NCI-H2196 (cell line): ENCODE measurements at regions not wholly inside any gene's neighbourhood (a gene's known extent, or its start where the extent isn't known, plus 50 kb on each side); places are given as distances from the start of the nearest gene placed in this dataset.
"Not testable (repeated sequence)": the region's sequence is repeated elsewhere in the genome, so short reads cannot be mapped to it uniquely, and the experiment has no call there.

Experiments
- DNase-seq: peaks from one replicate; lab custom pipeline; 2025; ENCODE audit not compliant: unreplicated experiment; lab: John Stamatoyannopoulos, UW

DNA sequence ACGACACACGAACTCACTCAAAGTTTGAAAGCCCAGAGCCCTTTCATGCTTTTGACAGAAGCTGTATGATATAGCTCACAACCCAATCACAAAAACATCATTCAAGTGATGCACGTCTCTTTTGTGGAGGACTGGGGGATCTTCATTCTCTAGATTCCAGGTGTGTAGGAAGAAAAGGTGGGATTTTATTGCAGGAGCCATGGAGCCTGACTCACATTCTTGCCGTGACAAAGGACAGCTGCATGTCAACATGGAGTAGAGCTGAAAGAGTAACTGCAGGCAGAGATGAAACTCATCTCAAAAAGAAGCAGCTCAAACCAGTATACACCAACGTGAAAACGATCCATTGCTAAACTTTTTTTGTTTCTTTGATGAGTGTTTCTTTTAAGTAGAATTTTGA, 50.9 kb upstream of the PDE1A start:
- no peak for DNase-seq

DNA sequence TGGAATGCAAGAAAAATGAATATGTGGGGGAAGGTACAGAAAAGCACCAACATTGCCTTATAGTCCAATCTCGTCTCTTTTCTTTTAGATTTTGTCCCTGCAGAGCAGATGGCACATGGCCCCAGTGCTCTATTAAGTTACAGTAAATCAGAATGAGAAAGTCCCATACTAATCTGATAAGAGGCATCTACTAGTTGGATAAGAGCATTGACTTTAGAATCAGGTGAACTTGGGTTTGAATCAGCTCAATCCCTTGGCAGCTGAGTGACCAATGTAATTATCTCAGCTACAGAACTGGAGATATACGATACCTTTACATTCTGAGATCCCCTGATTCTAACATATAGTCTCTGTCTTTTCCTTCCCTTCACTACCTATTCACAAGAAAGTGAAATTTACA, 54.8 kb upstream of the PDE1A start:
- no peak for DNase-seq

DNA sequence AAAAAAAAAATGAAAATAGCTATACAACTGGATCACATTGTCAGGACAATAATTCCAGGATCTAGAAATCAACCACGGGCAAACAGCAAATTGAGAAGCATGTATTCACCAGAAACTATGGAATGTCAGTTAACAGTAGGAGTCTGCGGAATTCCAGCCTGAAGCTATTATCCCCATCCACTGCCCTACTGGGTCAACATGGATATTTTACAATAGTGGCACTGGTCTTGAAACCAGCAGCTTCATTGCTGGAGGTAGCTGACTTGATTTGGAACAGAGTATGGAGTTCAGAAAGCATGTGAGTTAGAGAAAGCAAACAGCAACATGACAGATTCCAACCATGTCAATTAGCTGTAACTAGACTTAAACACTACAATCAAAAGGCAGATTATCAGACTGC, 55.7 kb upstream of the PDE1A start:
- no peak for DNase-seq

DNA sequence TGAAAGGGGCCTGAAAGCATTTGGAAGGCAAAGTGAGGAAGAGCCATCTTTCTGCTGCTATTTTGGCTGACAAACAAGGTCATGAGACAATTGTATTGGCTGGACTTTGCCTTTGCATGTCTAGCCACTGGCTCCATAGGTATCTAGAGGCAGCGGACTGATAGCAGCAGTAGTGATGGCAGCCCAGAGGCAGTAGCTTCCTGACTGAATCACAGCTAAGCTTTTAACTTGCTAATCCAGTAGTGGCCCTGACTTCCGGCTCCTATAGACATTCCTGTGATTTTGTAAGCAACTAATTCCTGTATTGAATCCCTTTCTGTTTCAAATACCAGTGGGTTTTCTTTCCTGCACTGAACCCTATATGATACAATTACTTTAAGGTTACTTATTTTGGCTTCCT, 69.8 kb upstream of the PDE1A start:
- DNase-seq: no peak

DNA sequence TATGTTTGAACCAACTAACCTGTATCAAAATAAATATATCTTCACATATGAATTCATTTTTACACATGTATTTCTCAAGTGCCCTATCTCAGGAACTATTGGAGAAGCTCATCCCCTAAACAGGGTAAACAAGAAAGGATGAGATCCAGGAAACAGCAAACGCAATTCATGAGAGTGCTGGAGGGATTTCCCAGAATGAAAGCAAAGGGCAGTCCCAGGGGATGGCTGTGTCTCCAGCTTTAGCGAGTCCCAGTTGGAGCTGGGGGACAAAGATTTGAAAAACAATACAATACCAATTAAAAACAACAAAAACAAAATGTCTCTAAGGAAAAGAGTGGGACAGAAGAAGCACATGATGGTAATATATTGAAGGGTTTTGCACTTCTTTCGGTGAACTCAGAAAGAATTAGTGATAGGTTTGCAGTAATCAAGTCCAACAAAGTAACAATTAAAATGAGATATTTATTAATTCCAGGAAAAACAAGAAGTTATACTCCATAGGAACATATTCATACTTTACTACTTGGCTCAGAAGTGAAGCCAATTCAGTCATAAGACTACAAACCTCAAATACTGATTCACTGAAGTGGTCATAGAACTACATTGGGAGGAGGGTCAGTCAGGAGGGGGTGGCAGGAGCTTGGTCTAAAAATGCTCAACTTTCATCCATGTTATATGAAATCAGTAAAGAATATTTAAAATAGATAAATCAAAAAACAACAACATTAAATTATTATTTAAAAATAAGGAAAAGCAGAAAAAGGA, 73.1 kb upstream of the PDE1A start:
- DNase-seq: no peak

DNA sequence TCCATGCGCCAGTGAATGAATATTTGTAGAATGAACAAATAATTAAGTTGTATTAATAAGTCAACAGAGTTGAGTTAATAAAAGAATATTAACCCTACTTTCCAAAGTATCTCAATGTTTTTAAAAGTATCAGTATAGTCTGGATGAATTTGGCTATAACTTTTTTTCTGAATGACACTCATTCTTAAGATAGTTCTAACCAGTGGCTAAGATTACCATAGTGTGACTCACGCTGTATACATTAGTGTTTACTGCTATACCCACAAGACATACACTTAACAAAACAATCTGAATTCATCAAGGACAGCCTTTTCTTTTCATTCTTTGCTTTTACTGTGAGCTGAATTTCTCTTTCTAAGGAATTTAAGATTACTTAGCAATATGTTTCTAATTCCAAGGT, 77.0 kb upstream of the PDE1A start:
- no peak for DNase-seq

DNA sequence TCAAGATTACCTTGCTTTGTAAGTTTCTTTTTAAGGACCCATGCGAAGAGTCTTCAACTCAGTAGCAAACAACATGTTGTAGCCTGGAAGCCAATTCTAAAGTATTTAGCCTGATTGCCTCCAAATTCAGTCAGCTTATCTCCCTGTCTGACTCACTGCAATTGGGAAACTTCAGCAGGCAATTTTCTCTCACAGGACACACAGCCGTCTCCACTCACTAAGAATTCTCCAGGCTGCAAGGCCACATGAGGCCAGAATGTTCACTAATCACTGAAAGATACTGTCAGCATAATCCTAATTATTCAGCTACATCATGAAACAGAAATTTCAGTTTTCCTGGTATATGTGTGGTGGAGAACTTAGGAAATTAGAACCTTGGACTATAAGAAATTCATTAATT, 78.1 kb upstream of the PDE1A start:
- no peak for DNase-seq

DNA sequence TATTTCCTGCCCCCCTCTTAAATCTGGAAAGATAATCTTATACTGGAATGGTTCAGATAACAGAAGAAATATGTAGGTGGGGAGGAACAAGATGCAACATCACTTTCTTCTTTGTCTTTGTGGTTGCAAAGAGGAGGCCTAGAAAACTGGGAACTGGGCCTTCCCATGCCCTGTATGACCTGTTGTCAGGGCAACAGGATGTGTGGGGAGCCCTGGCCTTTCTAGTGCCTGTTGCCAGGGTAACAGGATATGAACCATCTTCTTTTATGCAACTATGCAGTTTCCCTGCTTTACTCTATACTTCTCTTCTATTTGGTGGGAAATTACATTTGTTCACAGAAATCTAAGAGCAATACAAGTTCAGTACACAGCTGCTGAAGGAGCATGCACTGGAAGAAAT, 79.8 kb upstream of the PDE1A start:
- peak; percentile 52 for DNase-seq

DNA sequence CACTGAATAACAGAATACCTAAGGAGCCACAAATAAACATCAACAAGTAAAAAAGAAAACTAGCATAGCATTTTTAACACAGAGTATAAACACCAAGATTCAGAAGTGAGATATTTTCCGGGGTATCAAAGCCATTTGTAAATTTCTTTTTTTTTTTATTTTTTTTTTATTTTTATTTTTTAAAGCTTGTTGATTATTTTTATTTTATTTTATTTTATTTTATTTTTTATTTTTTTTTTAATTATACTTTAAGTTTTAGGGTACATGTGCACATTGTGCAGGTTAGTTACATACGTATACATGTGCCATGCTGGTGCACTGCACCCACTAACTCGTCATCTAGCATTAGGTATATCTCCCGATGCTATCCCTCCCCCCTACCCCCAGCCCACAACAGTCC, 81.7 kb upstream of the PDE1A start:
- not testable (repeated sequence) for DNase-seq

DNA sequence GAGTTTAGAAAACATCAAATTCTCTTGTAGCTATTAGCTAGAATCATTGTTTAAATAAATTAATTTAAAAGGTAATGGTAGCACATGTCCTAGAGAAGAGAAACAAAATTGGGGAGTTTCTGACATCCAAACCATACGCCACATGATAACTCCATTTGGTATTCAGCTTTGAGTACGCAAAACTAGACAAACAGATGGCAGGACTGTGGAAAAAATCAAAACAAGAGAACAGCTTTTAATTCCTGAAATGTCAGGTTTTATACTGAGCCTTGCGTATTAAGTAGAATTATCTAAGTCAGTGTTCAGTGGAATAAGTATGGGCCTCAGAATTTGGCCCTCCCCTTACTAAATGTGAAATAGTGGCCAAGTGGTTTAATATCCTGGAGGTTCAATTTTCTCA, 82.4 kb upstream of the PDE1A start:
- DNase-seq: no peak

DNA sequence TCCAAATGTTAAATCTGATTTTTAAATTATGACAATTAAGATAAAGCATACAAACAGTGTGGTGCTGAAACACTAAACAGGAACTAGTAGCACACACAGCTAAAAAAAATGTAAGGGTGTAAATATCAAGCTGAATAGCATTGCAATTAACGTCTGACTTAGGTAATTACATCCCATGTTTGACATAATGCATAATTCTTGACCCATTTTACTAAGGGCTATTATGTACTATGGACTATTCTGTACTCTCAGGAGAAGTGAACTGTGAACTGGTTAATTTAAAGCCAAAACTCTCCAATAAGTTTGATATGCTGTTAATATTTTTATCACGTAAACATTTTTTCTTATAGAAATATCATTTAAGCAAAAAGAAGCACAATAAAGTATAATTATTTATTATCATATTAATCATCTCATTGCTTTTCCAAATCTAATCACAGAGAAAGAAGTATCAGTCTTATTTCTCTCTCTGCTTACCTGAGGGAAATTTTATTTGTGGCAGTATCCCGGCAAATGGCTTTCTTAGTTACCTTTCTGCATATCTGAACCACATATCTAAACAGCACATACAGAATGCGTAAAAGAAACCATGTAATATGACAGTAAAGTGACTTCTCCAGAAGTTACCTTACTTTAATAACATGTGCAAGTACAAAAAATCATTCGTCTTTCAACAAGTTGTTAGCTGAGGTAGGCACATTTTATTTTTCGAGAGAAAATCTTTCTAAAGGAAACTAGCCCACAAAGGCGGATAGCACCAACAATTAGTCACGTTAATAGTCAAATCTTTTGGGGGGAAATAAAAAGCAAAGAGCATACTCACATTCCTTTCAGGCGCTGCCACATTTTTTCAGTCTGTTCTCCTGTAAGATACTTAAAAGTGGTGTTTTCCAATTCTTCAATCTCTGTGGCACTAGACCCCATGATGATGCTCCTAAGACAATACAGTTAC, 94.9 kb upstream of the PDE1A start:
- DNase-seq: no peak

DNA sequence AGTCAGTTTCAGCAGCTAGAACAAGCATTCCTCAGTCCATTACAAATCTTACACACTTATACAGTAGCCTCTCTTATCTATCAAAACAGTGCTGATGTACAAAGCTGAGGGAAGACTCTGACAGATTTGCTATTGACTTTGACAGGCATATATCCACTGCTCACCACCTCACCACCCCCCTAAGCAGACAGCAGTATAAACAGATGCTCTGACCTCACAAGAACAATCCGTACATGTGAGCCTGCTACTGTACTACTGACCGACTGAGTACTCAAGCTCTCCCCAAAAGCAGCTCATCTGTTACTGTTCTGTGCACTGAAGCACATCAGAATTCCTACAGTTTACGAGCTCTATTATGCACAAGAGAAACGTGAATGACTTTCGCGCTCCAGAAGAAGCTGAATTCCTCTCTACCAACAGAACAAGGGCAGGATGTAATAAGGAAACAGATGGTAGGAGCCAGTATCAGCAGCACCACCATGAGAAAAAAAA, 95.6 kb upstream of the PDE1A start:
- DNase-seq: no peak

DNA sequence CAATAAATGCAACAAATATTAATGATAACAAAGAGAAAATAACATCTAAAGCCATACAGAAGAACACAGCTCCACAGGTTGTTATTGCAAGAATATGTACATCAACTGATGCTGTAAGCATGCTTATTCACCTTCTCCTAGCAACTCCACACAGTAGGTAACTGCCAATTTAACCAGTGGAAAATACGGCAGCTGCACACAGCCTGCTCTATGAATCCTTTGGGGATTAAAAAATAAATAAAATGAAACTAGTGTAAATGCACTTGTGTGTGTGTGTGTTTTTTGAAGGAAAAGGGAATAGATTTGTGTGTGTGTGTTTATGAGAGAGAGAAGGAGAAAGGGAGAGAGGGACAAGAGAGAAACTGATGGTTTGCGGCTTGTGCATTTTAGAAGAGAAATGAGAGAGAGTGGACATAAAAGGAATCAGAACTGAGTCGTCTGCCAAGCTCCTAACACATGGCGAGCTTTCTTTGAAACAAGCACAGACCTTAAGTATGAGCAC, 96.2 kb upstream of the PDE1A start:
- no peak for DNase-seq

DNA sequence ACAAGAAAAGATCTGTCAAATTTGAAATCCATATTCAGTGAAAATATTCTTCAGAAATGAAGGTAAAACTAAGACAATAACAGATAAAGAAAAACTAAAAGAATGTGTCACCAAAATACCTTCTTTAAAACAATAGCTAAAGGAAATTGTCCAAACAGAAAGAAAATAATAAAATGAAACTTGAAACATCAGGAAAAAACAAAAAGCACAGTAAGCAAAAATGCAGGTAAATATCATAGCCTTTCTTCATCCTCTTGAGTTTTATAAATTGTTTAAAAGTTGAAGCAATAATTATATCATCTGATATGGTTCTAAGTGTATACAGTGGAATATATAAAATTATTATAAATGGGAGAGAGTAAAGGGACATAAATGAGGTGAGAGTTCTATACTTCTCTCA, 103.8 kb upstream of the PDE1A start:
- no peak for DNase-seq

DNA sequence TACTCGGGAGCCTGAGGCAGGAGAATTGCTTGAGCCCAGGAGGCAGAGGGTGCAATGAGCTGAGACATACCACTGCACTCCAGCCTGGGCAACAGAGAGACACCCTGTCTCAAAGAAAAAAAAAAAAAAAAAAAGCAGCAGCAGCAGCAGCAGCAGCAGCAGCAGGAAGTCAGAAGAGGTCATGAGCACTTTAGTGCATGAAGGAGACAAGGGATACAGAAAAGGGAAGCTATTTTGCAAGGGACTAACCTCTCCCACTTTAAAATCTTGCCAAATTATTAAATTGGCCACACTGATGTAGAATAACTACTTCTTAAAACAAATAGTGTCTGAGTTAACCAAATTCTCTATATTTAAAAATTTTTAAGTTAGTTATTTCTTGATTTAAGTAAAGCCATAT, 113.4 kb upstream of the PDE1A start:
- no peak for DNase-seq

DNA sequence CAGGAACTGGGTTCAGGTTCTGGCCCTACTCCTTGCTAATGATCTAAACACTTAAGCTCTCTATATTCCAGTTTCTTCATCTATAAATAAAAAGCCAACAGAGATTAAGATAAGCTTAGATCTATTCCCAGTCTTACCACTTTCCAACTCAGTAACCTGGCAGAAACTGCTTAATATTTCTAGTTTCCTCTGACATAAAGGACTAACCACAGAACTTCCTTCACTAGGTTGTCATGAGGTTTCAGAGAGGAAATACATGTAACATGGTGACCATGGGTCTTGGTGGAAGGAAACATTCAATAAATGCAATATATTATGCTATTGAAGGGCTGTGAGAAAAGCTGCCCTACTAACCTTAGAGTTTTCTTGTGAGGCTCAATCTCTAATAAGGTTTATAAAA, 114.4 kb upstream of the PDE1A start:
- DNase-seq: no peak

DNA sequence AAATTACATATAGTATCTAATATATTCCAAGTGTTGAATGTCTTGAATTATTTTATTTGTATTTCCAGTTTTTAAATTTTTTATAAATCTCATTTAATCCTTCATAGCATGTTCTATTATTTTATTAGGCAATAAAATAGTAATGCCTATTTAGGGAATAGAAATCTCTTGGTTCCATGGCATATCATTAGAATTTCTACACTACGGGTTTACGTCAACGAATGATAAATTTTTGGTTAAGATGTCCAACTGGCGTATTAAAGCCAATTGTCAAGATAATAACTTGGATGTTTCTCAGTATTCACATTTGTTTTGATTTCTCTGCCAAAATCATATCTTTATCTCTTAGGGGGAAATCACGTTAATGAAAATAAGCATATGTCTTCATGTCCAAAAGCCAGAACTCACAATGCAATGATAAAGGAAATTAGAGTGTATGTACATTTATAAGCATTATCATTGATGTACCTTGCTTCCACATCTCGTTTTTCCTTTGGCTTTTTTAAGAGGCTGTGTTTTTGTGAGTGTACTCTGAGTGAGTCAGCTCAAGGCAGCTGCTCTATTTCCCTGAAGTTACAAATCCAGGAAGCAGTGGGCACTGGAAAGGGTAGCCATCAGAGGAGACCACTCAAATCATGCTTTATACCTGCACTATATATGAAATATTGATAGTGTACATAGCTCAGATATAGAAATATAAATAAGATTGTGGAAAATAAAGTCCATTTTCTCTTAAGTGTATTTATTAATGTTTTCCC, 115.8 kb upstream of the PDE1A start:
- DNase-seq: no peak

DNA sequence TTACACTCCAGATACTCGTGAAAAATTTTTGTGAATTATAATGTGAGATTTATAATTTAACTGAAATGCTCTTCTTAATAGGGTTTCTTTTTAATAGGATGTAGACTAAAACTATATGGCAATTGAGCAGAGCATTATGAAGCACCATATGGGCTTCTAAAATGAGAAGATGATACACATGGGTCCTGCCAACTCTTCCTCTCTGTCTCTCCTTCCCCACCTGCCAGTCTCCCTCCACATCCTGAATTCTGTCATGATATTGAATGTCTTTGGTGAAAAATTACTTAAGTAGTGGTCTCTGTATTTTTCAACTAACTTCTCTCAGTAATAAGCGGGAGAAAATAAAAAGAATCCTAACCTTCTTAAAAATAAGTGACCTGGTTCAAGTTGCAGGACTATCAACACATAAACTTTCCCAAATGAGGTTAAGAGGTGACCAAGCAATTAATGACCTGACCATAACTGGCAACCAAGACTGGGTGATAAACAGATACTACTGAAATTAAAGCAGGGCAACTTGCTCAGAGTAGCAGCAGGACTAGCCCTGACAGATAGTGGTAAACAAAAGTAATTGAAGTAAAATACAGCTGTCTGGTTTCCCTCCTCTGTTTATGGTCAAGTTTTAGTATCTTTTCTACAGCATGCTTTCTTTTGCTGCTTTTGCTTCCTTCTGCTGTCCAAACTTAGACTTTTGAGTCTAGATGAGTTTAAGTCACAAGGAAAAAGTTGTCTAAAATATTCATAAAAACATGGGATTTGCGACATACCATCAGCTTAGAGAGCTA, 117.1 kb upstream of the PDE1A start:
- no peak for DNase-seq

DNA sequence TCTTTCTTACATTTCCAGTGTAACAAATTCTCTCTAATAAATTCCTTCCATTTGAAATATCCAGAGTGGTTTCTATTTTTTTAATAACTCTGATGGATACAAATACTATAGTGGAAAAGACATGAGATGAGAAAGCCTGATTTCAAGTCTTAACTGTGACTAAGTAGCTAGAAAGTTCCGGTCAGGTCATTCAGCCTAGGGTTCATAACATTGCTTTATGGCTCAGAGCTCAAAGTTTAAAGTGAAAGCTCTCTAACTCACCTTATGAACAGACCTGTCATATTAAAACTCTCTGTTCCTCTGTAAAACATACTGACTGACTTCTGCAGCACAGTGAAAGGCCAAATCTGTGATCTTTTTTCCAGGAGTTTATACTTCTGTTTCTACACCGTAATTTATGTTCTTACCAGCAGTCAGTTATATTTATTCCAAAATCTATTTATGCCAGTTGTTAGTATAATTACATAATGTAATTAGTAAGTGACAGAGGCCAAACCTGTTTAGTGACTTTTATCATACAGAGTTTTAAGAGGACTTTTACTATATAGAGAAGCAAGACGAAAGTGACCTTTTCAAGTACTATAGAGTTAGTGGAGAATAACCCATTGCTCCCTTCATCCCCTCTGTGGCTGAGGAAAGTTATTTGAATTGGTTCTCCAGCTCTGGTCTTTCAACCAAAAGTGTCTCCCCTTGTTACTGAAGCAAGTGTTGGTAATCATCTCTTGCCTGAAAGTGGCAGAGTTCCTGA, 118.8 kb upstream of the PDE1A start:
- DNase-seq: no peak
